Muscle of leg (tissue), 3 donors: ENCODE measurements at regions not wholly inside any gene's neighbourhood (a gene's known extent, or its start where the extent isn't known, plus 50 kb on each side); places are given as distances from the start of the nearest gene placed in this dataset.

ENCODE experiments used
- DNase-seq: peaks from one replicate; pipeline ENCODE4 v3.0.0; 2013
- H3K27ac ChIP-seq: one replicate; pipeline ENCODE4 v1.5.1; 2013; ENCODE audit warnings: mild to moderate bottlenecking, low read length, control low read depth
- H3K27me3 ChIP-seq: one replicate; pipeline ENCODE4 v1.6.1; 2013; ENCODE audit warnings: low read length; ENCODE audit not compliant: control insufficient read depth, insufficient read depth
- H3K36me3 ChIP-seq: one replicate; pipeline ENCODE4 v1.6.1; 2013; ENCODE audit warnings: low read length; ENCODE audit not compliant: control insufficient read depth, insufficient read depth
- H3K4me1 ChIP-seq: one replicate; pipeline ENCODE4 v1.6.1; 2013; ENCODE audit warnings: low read length; ENCODE audit not compliant: control insufficient read depth, insufficient read depth
- H3K4me3 ChIP-seq: one replicate; pipeline ENCODE4 v1.5.1; 2013; ENCODE audit warnings: low read length, control low read depth
- H3K9me3 ChIP-seq: replicated peaks from 2 replicates; pipeline ENCODE4 v1.6.1; 2013; ENCODE audit warnings: low read depth, low read length; ENCODE audit not compliant: control insufficient read depth
- WGBS: methylation state at CpG from one replicate; pipeline ENCODE4 v1.1.5; 2013; ENCODE audit warnings: missing lambda C conversion rate; ENCODE audit not compliant: insufficient coverage; 5-methylcytosine and 5-hydroxymethylcytosine counted together

DNA sequence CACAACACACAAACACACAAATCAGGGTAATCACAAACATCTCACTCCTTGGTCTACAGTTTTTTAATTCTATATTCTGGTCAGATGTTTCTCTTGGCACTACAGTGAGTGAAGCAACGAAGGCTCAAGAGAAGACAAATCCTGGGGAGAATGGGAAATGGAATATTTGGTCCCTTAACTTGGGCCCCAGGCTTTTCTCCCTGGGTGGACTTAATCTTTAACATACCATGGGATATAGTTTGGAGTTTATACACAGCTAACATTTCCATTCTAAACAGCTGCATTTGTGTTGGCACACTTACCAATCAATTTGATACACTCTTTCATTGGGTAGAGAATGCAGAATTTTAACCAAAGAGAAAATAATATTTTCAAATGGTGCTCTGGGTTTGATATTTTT is 1132.6 kb upstream of the SLC10A2 start:
- WGBS = no CpG with 5 or more reads among the region's 1 CpG
- Histone ChIP-seq H3K27me3 (no peaks in the 10 kb centered on the region), H3K9me3 (no peaks in the 10 kb centered on the region), H3K4me3 (no peak overlapping the region), H3K4me1 (no peaks in the 10 kb centered on the region), H3K36me3 (no peaks in the 10 kb centered on the region), H3K27ac (no peak overlapping the region)
- peak; percentile 74 for DNase-seq

DNA sequence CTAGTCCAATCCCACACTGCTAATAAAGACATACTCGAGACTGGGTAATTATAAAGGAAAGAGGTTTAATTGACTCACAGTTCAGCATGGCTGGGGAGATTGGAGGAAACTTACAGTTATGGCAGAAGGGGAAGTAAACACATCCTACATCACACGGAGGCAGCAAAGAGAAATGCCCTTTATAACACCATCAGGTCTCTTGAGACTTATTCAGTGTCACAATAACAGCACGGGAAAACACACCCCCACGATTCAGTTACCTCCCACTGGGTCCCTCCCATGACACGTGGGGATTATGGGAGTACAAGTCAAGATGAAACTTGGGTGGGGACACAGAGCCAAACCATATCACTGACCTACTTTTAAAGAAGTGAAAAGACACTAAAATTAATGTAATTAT is 1130.4 kb upstream of the SLC10A2 start:
- Histone ChIP-seq H3K9me3 (no peaks in the 10 kb centered on the region), H3K4me3 (no peak overlapping the region), H3K27me3 (no peaks in the 10 kb centered on the region), H3K4me1 (no peaks in the 10 kb centered on the region), H3K27ac (no peak overlapping the region), H3K36me3 (no peaks in the 10 kb centered on the region)
- no peak for DNase-seq
- no CpG with 5 or more reads among the region's 5 CpGs for WGBS

DNA sequence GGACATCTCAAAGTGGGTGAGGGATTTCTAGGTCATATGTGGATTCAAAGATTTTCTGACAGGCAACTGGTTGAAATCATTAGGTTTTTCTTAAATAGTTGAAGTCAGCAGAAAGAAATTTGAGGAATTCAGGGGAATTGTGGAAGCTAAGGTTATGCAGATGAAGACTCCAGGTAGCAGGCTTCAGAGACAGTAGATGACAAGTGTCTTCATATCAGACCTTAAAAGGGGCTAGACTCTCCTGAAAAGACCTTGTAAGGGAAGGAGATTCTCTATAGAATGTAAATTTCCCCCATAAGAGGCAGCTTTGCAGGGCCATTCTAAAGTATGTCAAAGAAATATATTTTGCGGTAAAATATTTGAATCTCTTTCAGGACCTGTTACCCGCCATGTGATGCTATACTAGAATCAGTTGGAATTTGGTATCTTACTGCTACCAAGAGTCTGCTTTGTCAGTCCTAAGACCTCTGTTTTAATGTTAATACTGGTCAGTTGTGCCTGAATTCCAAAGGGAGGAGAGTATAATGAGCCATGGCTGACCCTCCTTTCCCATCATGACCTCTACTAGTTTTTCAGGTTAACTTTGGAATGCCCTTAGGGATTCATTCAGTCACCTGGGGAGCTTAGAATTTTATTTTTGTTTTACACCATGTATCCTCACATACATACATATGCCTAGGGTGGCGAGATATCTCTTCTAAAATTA is 1115.5 kb upstream of the SLC10A2 start:
- Histone ChIP-seq H3K4me3 (no peak overlapping the region), H3K27ac (no peak overlapping the region), H3K4me1 (no peaks in the 10 kb centered on the region), H3K36me3 (no peaks in the 10 kb centered on the region), H3K9me3 (no peaks in the 10 kb centered on the region), H3K27me3 (no peaks in the 10 kb centered on the region)
- no peak for DNase-seq
- WGBS = 100% methylated on average over 1 of the region's 3 CpGs

DNA sequence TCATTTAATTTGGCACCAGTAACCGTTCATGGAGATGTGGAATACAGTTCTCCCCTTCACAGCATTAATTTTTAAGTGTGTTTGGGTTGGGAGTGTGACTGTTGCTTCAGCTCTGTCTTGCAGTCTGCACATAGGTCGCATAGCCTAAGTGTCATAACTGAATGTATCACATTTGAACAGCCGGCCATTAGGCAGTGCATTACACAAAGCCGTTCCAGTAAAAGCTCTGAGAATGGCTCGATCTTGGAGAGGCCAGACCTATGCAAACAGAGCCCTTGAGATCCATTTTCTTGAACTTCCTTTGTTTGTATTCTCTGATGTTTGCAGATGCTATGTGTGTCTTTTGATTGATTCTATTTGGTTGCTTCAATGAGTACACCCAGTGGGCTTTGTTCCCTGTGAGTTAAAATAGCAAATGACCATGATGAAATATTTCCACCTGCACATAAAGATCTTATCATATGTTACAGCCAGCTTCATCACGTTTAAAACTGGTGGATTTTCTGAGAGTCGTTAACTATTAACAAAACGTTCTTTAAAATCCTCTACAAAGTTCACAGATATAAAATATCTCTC is 1104.9 kb upstream of the SLC10A2 start:
- 68% methylated on average over 4 of the region's 8 CpGs for WGBS
- no peak overlapping the region for H3K27ac ChIP-seq
- H3K4me3 ChIP-seq = no peak overlapping the region
- H3K4me1 ChIP-seq = no peaks in the 10 kb centered on the region
- no peak for DNase-seq
- H3K9me3 ChIP-seq = no peaks in the 10 kb centered on the region
- H3K27me3 ChIP-seq = no peaks in the 10 kb centered on the region
- H3K36me3 ChIP-seq = no peaks in the 10 kb centered on the region

DNA sequence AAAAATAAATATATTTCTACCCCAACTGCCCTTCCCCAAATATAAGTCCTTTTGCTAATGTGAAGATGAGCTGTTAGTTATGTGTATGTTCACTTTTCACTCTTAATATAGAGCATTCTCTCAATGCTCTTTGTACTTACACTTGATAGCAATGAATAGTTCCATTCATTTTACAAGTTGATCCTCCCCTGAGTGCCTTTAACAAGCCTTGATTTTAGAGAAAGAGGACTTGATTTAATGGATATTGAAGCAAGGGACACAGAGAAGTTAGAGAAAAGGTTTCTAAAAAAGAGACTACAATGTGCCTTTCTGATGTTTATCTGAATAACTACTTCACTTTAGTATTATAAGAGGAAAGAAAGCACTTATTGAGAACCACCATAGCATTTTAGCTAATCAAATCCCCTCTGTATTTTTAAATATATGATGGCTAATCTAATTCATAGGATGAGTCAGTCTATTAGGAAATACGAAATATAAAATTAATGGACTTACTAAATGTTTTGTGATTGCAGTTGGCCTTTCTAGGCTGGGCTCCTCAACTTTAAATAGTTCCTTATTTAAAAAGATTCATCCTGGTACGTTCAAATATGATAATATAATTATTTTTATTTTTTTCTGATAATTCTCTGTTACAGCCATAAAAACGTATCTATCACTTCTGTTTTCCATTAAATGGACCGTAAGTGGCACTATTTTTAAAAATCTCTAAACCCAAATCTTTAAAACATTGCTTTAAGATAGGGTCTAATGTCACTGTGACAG is 1097.8 kb upstream of the SLC10A2 start:
- Histone ChIP-seq H3K4me1 (no peaks in the 10 kb centered on the region), H3K4me3 (no peak overlapping the region), H3K27me3 (no peaks in the 10 kb centered on the region), H3K27ac (no peak overlapping the region), H3K9me3 (no peaks in the 10 kb centered on the region), H3K36me3 (no peaks in the 10 kb centered on the region)
- WGBS = no CpG with 5 or more reads among the region's 4 CpGs
- no peak for DNase-seq

DNA sequence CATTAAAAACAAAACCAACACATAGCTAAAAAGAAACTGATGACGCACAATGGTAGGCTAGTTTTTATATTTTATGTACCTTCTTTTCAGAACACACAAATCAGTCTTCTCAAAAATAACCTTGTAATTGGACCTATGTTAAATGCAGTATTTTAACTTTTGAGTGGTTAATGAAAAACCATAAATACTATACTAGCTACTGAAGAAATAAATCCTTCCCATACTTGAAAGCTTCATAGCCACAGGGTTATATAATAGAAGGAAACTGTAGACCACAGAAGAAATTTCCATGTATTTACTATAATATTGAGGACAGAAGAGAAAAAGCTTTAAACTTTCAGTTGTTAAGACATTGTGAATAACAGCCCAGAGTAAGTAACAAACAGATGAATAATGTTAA is 1094.3 kb upstream of the SLC10A2 start:
- no peaks in the 10 kb centered on the region for H3K27me3 ChIP-seq
- H3K4me1 ChIP-seq = no peaks in the 10 kb centered on the region
- no peaks in the 10 kb centered on the region for H3K36me3 ChIP-seq
- WGBS = no CpG with 5 or more reads among the region's 1 CpG
- no peak overlapping the region for H3K27ac ChIP-seq
- DNase-seq = no peak
- H3K4me3 ChIP-seq = no peak overlapping the region
- H3K9me3 ChIP-seq = no peaks in the 10 kb centered on the region

DNA sequence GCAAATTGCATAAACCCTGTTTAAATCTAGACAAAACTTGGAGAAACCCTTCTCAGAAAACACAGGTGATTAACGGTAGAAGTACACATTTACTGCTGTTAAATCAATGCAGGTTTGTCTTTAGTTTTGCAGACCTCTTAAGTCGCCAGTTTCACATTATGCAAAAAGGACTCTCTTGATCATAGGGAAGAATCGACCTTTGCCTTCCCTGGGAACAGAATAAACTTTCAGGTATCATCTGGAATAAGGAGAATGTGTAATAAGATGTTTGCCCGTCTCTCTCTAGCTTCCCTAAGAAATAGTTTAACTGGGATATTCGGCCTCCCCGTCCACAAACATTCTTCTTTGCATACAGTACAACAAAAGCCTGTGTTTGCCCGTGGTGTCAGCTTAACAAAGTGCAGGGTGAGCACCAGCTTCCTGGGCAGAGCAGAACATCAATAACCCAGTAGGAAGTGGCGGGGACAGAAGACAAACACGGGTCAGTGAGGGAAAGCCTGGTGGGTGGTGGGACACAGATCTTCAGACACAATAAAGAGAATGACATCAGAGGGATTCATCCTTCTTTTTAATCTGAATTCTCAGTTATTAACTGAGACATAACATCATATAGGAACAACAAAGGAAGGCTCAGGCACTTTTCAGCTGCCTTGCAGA is 1077.7 kb upstream of the SLC10A2 start:
- Histone ChIP-seq H3K27me3 (no peaks in the 10 kb centered on the region), H3K27ac (no peak overlapping the region), H3K9me3 (no peaks in the 10 kb centered on the region), H3K36me3 (no peaks in the 10 kb centered on the region), H3K4me3 (no peak overlapping the region), H3K4me1 (no peaks in the 10 kb centered on the region)
- DNase-seq = no peak
- WGBS = no CpG with 5 or more reads among the region's 9 CpGs

DNA sequence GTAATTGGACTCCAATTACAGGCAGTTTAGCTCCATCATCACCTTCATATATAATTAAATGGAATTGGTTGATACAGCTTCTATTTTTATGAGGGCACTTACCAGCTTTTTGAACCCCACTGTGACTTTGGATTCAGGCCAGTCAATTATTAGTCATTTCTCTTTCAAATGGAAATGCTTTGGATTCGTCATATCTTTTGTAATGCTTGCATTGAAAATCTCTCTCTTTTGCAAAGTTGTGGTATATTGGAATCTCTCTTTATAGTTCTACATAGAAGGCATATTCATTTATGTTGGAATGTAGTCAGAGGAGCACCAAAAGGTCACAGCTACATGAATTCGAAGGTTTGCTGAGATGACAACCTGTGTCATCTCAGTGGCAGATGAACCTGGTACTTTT is 1074.3 kb upstream of the SLC10A2 start:
- no peaks in the 10 kb centered on the region for H3K9me3 ChIP-seq
- H3K4me1 ChIP-seq = no peaks in the 10 kb centered on the region
- H3K36me3 ChIP-seq = no peaks in the 10 kb centered on the region
- no peak overlapping the region for H3K4me3 ChIP-seq
- H3K27me3 ChIP-seq = no peaks in the 10 kb centered on the region
- DNase-seq = no peak
- H3K27ac ChIP-seq = no peak overlapping the region
- WGBS = no CpG with 5 or more reads among the region's 2 CpGs

DNA sequence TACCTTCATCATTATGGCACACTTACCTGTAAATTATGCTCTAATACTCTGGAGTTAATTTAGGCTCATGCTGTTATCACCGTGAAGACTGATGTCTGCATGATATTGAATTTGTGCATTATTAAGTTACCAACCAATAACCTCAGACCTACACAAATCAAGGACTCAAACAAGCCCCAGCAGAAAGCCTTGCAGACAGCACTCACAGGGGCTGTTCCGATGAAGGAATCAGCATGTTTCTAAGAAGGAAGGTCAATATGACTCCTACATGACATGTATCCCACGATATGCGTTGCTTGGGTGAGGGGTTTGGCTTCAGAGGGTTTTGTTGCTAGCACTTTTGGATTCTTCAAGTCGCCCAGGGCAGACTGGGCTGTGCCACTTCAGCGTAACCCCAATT is 1071.2 kb upstream of the SLC10A2 start:
- DNase-seq = no peak
- WGBS = 91% methylated on average over 4 of the region's 6 CpGs
- no peaks in the 10 kb centered on the region for H3K9me3 ChIP-seq

DNA sequence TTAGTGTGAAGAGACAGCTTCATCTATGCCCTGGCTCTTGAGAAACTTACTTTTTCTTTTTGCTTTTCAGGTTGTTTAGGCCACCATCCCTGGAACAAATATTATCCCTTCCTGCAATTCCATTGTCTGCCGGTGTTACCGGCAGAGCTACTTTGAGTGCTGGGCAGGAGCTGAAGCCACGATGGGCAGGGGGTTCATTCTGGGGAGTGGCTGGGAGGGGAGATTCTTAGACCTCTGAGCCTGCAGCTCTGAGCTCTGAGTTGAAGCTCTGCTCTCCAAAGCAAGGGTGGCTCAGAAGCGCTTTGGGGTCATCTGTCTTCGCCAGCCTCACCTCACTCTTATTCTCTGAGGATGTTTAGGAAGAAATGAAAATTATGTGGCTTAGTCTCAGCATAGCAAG is 1066.6 kb upstream of the SLC10A2 start:
- H3K36me3 ChIP-seq = no peaks in the 10 kb centered on the region
- no peaks in the 10 kb centered on the region for H3K4me1 ChIP-seq
- no peaks in the 10 kb centered on the region for H3K9me3 ChIP-seq
- H3K4me3 ChIP-seq = no peak overlapping the region
- 61% methylated on average over 2 of the region's 5 CpGs for WGBS
- H3K27ac ChIP-seq = no peak overlapping the region
- DNase-seq = no peak
- H3K27me3 ChIP-seq = no peaks in the 10 kb centered on the region

More for the DNA sequence above, 1071.2 kb upstream of the SLC10A2 start:
- Histone ChIP-seq H3K27me3 (no peaks in the 10 kb centered on the region), H3K4me1 (no peaks in the 10 kb centered on the region), H3K27ac (no peak overlapping the region), H3K4me3 (no peak overlapping the region), H3K36me3 (no peaks in the 10 kb centered on the region)
